ENCODE measurements at regions not wholly inside any gene's neighbourhood (a gene's known extent, or its start where the extent isn't known, plus 50 kb on each side); places are given as distances from the start of the nearest gene placed in this dataset.

GRCh38 chr18:65435534-65435933 is 315.3 kb upstream of the CDH7 start:
- no peak overlapping the region for H3T11ph ChIP-seq (ENCODE audit: low read length)
- H4K20me1 ChIP-seq (ENCODE audit: control insufficient read depth, insufficient read depth, insufficient read length) = no peaks in the 10 kb centered on the region
- no peak overlapping the region for H4K5ac ChIP-seq (ENCODE audit: insufficient read length, low read depth, low read length)
- H3K36me3 Mint-ChIP-seq (ENCODE audit: insufficient read depth in 1 of 3, low read depth in 3 of 3) = peaks cover 0 to 3% (median 0%) of the 10 kb centered on the region in 3 experiments; a peak in 1 of 7 replicates
- no peak overlapping the region for H2BK5ac ChIP-seq (ENCODE audit: insufficient read length, low read length)
- no peaks in the 10 kb centered on the region for H3K9me3 ChIP-seq (ENCODE audit: control insufficient read depth, low read depth, low read length)
- no peak overlapping the region for H3K4me3 Mint-ChIP-seq
- no peak overlapping the region; a peak in 1 of 7 replicates for H3K27ac Mint-ChIP-seq
- no peak overlapping the region for H3K4me2 ChIP-seq (ENCODE audit: insufficient read depth, insufficient read length, low read length)
- TF ChIP-seq CTCF (conservative IDR thresholded peaks at IDR 0.05) = no peak
- H3K79me1 ChIP-seq (ENCODE audit: insufficient read depth, low read depth, low read length, poor library complexity, severe bottlenecking) = no peaks in the 10 kb centered on the region
- H3K18ac ChIP-seq (ENCODE audit: insufficient read length, low read depth, low read length) = no peak overlapping the region
- no peak overlapping the region for H3K23ac ChIP-seq (ENCODE audit: insufficient read length, low read depth, low read length)
- H3K79me2 ChIP-seq (ENCODE audit: insufficient read depth, low read length) = no peaks in the 10 kb centered on the region
- no peak overlapping the region for H3K56ac ChIP-seq (ENCODE audit: insufficient read length, low read depth, low read length)
- H3K27ac ChIP-seq (ENCODE audit: insufficient read length, low read depth, low read length) = no peak overlapping the region
- H3K27me3 Mint-ChIP-seq (ENCODE audit: low read depth) = no peaks in the 10 kb centered on the region
- no peak overlapping the region for H4K91ac ChIP-seq (ENCODE audit: insufficient read length, low read depth, low read length)
- no peaks in the 10 kb centered on the region for H3K23me2 ChIP-seq (ENCODE audit: insufficient read length, low read depth, low read length, poor library complexity, severe bottlenecking)
- no peak for DNase-seq
- no peak overlapping the region for H2AFZ ChIP-seq (ENCODE audit: low read length)
- no peaks in the 10 kb centered on the region for H3K4me1 Mint-ChIP-seq
- H3K9me3 Mint-ChIP-seq = peaks cover 3% of the 10 kb centered on the region in 2 experiments; a peak in 2 of 5 replicates
- no peaks in the 10 kb centered on the region for H3K27me3 ChIP-seq (ENCODE audit: insufficient read depth, low read length)
- H2BK15ac ChIP-seq (ENCODE audit: low read depth, low read length) = no peak overlapping the region
- no peaks in the 10 kb centered on the region for H3K4me1 ChIP-seq (ENCODE audit: insufficient read depth, low read length)
- no peak overlapping the region for H2BK120ac ChIP-seq (ENCODE audit: low read depth, low read length, poor library complexity, severe bottlenecking)
- WGBS (ENCODE audit: extremely low coverage, insufficient read length, low lambda C conversion rate) = no CpG with 5 or more reads among the region's 2 CpGs
- H2BK20ac ChIP-seq (ENCODE audit: low read depth, low read length, poor library complexity, severe bottlenecking) = no peak overlapping the region
- H3K4ac ChIP-seq (ENCODE audit: low read depth, low read length) = no peak overlapping the region
- H3K14ac ChIP-seq (ENCODE audit: insufficient read depth, low read length) = no peak overlapping the region
- H4K8ac ChIP-seq (replicated peaks; ENCODE audit: insufficient read length, low read depth, low read length) = no peak overlapping the region
- H2BK12ac ChIP-seq (ENCODE audit: insufficient read length, low read depth, low read length) = no peak overlapping the region
- H3K9ac ChIP-seq (ENCODE audit: extremely low read depth, insufficient read length, low read length) = no peak overlapping the region
- H2AK5ac ChIP-seq (ENCODE audit: insufficient read length, low read length) = no peak overlapping the region
